Brain microvascular endothelial cell (primary cell): ENCODE measurements at regions not wholly inside any gene's neighbourhood (a gene's known extent, or its start where the extent isn't known, plus 50 kb on each side); places are given as distances from the start of the nearest gene placed in this dataset.

ENCODE experiments used
- DNase-seq: peaks from one replicate; pipeline ENCODE4 v3.0.0-alpha.2; 2020
- H3K27ac ChIP-seq: fragments of 250-450 bp; sonication (Bioruptor Pico); 2 replicates; pipeline ENCODE4 v1.5.1; 2020; ENCODE audit warnings: mild to moderate bottlenecking, moderate library complexity
- H3K27me3 ChIP-seq: fragments of 250-450 bp; sonication (Bioruptor Pico); replicated peaks from 2 replicates; pipeline ENCODE4 v1.5.1; 2020; ENCODE audit warnings: mild to moderate bottlenecking
- H3K36me3 ChIP-seq: fragments of 250-450 bp; sonication (Bioruptor Pico); replicated peaks from 2 replicates; pipeline ENCODE4 v1.5.1; 2020; ENCODE audit warnings: mild to moderate bottlenecking
- H3K4me3 ChIP-seq: 2 replicates; pipeline ENCODE4 v1.5.1; 2011; ENCODE audit warnings: low read depth, mild to moderate bottlenecking, control low read depth, low read length, moderate library complexity
- in situ Hi-C: cut with HindIII; loops from 2 replicates; pipeline ENCODE4 v1.10.0; 2017; ENCODE audit warnings: low sequenced_read_pairs, low pct_ligation_motif_present
- TF ChIP-seq, protein P1 (sequence below): IDR thresholded peaks from 2 replicates; pipeline ENCODE4 v1.5.1; 2011; ENCODE audit warnings: low read depth, mild to moderate bottlenecking, moderate library complexity, low read length, control low read depth, inconsistent platforms; ENCODE audit errors: missing control alignments

- Histone ChIP-seq H3K4me3 (no peak overlapping the region), H3K27me3 (no peaks in the 10 kb centered on the region), H3K36me3 (no peaks in the 10 kb centered on the region), H3K27ac (no peak overlapping the region)
- TF ChIP-seq, protein P1, sequence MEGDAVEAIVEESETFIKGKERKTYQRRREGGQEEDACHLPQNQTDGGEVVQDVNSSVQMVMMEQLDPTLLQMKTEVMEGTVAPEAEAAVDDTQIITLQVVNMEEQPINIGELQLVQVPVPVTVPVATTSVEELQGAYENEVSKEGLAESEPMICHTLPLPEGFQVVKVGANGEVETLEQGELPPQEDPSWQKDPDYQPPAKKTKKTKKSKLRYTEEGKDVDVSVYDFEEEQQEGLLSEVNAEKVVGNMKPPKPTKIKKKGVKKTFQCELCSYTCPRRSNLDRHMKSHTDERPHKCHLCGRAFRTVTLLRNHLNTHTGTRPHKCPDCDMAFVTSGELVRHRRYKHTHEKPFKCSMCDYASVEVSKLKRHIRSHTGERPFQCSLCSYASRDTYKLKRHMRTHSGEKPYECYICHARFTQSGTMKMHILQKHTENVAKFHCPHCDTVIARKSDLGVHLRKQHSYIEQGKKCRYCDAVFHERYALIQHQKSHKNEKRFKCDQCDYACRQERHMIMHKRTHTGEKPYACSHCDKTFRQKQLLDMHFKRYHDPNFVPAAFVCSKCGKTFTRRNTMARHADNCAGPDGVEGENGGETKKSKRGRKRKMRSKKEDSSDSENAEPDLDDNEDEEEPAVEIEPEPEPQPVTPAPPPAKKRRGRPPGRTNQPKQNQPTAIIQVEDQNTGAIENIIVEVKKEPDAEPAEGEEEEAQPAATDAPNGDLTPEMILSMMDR: no peak
- DNase-seq: no peak
- in situ Hi-C loops: no loop called here
Observed at GRCh38 chr11:134528453-134528852, 116.4 kb upstream of the B3GAT1 start.

DNA sequence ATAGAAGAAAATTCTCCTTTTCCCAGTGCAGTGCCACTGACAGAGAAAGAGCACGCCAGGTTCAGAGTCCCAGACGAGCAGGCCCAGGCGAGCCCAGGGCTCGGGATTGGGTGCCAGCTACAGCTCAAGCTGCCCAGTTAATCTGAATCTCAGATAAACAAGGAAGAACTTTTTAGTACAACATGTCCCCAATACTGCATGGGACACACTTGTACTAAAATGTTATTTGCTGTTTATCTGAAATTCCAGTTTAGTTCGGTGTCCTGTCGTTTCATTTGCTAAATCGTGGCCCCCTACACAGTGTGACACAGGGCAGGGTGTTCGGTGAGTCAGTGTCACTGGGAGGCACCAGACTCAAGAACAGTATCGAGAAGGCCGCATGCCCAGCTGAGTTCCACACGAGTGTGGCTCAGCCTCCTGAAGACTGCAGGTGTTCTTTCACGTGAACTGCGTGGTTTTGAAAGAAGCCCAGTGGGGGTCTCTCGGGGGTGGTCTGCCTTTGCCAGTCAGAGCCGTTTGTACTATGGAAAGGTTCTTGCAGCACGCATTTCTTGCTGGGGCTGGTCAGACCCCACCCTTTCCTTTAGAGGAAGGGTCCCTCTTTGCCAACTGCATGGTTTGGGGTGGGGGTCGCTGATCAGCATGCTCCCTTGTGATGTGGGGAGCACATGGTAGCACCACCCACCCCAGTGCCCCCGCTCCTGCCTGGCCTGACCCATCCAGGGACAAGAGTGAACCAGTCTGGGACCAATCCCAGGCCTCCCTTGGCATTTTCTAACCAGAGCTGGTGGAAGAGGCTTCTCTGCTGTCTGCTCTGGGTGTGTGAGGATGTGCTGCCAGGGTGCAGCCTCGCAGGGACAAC lies 115.6 kb upstream of the B3GAT1 start:
- Histone ChIP-seq H3K4me3 (no peak overlapping the region), H3K27me3 (no peaks in the 10 kb centered on the region), H3K36me3 (no peaks in the 10 kb centered on the region), H3K27ac (no peak overlapping the region)
- no peak for DNase-seq
- TF ChIP-seq, protein P1: no peak
- in situ Hi-C loops: no loop called here

DNA sequence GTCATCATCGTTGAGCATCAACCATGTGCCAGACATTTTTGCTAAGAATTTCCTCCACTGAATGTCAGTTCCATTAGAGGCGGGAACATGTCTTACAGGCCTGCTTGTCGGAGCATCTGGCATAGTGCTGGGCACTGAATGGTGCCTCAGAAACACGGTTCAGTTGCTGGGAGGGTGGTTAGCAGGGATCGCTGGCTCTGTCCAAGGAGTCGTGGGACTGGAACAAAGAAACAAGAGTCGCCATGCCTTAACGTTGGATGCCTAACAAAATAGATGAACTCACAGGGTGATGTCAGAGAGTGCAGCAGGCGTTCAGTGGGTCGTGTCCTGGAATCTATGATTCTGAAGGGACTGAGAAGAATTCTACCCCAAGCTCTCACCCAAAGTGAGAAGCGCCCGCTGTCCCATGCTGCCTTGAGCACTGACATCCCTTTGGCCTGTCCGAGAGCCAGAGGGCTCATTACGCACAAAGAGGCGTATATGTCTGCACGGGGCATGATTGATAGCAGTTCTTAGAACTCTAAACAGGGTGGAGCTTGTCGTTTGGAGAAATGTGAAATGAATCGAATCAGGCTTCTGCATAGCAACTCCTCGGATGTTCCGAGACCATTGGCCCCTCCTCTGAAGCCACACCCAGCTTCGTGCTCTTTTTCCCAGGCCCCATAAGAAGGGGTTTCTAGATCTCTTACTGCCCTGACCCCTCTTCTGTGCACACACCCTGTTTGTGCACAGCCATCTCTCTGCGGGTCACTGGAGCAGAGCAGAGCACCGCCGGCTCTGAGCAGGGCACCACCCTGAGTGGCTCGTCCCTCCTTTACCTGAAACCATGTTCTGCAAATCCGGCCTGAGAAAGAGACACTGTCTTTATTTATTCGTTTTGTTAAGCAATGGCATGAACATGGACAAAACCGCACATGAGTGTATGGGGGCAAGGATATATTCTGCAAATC lies 113.1 kb upstream of the B3GAT1 start:
- no peak overlapping the region for H3K27ac ChIP-seq
- no peak overlapping the region for H3K4me3 ChIP-seq
- in situ Hi-C loops: no loop called here
- no peaks in the 10 kb centered on the region for H3K36me3 ChIP-seq
- TF ChIP-seq, protein P1: no peak
- no peak for DNase-seq
- no peaks in the 10 kb centered on the region for H3K27me3 ChIP-seq

DNA sequence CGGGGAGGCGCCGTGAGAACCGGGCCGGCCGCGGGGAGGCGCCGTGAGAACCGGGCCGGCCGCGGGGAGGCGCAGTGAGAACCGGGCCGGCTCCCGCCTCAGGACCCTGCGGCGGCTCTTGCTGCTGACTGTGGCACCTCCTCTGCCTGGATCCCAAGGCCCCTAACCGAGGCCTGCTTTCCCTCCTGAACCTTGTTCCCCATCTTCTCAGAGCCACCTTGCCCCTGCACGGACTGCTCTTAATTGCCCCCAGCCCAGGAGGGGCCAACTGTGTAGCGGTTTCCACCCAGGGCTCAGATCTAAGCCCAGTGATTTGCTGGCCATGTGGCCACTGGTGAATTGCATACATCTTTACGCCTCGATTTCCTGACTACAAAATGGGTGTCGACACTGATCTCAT lies 112.2 kb upstream of the B3GAT1 start:
- Histone ChIP-seq H3K36me3 (no peaks in the 10 kb centered on the region), H3K4me3 (no peak overlapping the region), H3K27me3 (no peaks in the 10 kb centered on the region), H3K27ac (no peak overlapping the region)
- TF ChIP-seq, protein P1: no peak
- DNase-seq: no peak
- in situ Hi-C loops: no loop called here

DNA sequence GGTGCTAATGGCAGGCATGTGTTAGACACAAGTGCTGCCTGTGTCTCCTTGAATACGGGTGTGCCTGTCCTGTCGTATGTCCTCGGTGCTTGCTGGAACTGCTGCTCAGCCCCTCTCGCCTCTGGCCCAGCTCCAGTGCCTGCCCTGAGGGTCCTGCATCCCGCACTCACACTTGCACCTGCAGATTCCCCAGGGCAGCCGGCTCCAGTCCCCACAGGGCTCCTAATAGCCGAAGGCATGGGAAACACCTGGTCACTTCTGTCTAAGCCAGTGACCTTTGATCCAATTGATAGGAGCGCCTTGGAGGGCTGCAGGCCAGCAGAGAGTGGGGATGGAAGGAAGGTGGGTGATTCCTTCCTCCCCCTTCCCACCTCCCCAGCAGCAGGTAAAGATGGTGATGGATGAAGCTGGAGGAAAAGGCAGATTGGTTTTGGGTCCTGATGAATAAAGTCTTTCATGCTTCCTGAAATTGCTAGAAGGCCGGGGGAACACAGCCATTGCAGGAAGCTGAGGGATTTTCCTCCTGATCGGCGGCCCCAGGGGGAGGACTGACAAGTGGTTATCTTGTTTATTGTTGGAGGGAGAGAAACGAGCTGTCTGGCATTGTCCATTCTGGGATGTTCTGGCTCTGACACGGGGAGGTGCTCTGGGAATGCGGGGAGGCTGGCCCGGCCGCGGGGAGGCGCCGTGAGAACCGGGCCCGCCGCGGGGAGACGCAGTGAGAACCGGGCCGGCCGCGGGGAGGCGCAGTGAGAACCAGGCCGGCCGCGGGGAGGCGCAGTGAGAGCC lies 110.9 kb upstream of the B3GAT1 start:
- no peak for DNase-seq
- Histone ChIP-seq H3K36me3 (no peaks in the 10 kb centered on the region), H3K27me3 (no peaks in the 10 kb centered on the region), H3K4me3 (no peak overlapping the region), H3K27ac (no peak overlapping the region)
- in situ Hi-C loops: no loop called here
- TF ChIP-seq, protein P1: no peak
